GM13977 (cell line): ENCODE measurements at regions not wholly inside any gene's neighbourhood (a gene's known extent, or its start where the extent isn't known, plus 50 kb on each side); places are given as distances from the start of the nearest gene placed in this dataset.
"Not testable (repeated sequence)": the region's sequence is repeated elsewhere in the genome, so short reads cannot be mapped to it uniquely, and the experiment has no call there.

Source experiments
- DNase-seq: peaks from one replicate; pipeline ENCODE4 v3.0.0; 2012; ENCODE audit warnings: low spot score
- CTCF ChIP-seq: IDR thresholded peaks from 2 replicates; pipeline ENCODE4 v1.5.1; 2012; ENCODE audit warnings: mild to moderate bottlenecking, control low read depth; ENCODE audit not compliant: insufficient read depth; ENCODE audit errors: extremely low read depth, missing control alignments
- in situ Hi-C: fragments of 300-500 bp; cut with MboI; formaldehyde crosslinking; loops from one replicate; pipeline ENCODE4 v1.12.0; 2022; ENCODE audit warnings: low sequenced_read_pairs, low pct_unique_long_range_greater_than_20kb, mixed read lengths, inconsistent platforms; ENCODE audit not compliant: unreplicated experiment

- no peak for TF ChIP-seq CTCF
- DNase-seq = no peak
- in situ Hi-C loops = no loop called here
These were observed 97.9 kb upstream of the ZNF648 start for GRCh38 chr1:182159443-182159842.

DNA sequence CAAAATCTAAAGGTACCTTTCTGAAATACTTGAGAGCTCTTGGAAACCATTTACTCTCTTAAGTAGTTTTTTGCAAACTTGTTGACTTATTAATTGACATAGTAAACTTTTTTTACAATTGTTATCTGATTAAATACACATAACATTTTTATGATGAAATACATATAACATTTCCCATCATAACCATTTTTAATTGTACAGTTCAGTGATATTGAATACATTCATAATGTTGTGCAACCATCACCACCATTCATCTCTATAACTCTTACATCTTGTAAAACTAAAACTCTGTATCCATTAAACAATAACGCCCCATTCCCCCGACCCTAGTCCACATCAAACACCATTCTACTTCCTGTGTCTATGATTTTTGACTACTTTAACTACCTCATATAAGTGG, 95.7 kb upstream of the ZNF648 start:
- DNase-seq = no peak
- TF ChIP-seq CTCF = no peak
- in situ Hi-C loops = no loop called here

GRCh38 chr1:182154425-182154824, 92.9 kb upstream of the ZNF648 start:
- DNase-seq, in situ Hi-C loops: not testable (repeated sequence)

DNA sequence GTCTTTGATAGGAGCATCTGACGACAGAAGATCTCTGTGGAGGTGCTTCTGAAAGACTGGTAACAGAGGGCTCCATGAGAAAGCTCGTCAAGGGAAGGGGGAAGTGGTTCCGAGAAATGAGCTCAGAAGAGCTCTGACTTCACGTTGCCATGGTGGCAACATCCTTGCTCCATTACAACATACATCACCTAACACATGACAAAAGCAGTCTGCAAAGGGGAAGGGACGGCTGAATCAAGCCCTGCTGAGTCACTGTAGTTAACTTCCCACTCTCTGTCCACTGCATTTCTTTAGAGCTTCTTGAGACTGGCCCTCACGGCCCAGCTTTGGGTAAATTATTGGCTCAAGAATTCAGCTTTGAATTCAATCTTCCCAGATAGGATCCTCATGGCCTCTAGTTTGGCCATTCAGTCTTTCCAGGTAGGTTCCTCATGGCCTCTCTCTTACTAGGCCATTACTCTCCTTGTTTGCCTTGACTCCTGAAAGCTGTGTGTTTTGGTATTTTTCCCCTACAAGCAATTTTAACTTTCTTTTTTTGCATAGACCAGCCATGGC, 88.0 kb upstream of the ZNF648 start:
- in situ Hi-C loops = no loop called here
- TF ChIP-seq CTCF = no peak
- peak; percentile 28 for DNase-seq

- in situ Hi-C loops = no loop called here
- no peak for TF ChIP-seq CTCF
- no peak for DNase-seq
These were observed 86.4 kb upstream of the ZNF648 start for GRCh38 chr1:182147951-182148350.

- in situ Hi-C loops = no loop called here
- DNase-seq = peak; percentile 44
These were observed 85.8 kb upstream of the ZNF648 start for GRCh38 chr1:182147136-182147820.

More at GRCh38 chr1:182147136-182147820, 85.8 kb upstream of the ZNF648 start:
- TF ChIP-seq CTCF = no peak
